Cardiac muscle cell (in vitro differentiated cells and primary cell): ENCODE measurements at regions not wholly inside any gene's neighbourhood (a gene's known extent, or its start where the extent isn't known, plus 50 kb on each side); places are given as distances from the start of the nearest gene placed in this dataset.
A peak's percentile ranks its signal among the peaks of the same experiment; 100 is the strongest.

Experiments
- DNase-seq, 2 donors: peaks; one replicate each; pipeline versions ENCODE4 v3.0.0 to v3.0.0-alpha.2; 2010 to 2017; ENCODE audit warnings: low read depth in 1 of 2, low spot score in 1 of 2
- H3K27ac ChIP-seq: fragments of 200-600 bp; sonication (generic); 2 replicates; pipeline ENCODE4 v1.5.1; 2016
- H3K27me3 ChIP-seq: fragments of 200-600 bp; sonication (generic); 2 replicates; pipeline ENCODE4 v1.6.0; 2016; ENCODE audit warnings: control low read depth
- H3K36me3 ChIP-seq: fragments of 200-600 bp; sonication (generic); 2 replicates; pipeline ENCODE4 v1.5.1; 2016; ENCODE audit warnings: control low read depth
- H3K4me1 ChIP-seq: fragments of 200-600 bp; sonication (generic); 2 replicates; pipeline ENCODE4 v1.8.1; 2017; ENCODE audit warnings: low read depth, mild to moderate bottlenecking, mixed run types
- H3K4me3 ChIP-seq: fragments of 200-600 bp; sonication (generic); 2 replicates; pipeline ENCODE4 v1.5.1; 2016; ENCODE audit warnings: mild to moderate bottlenecking
- H3K9me3 ChIP-seq: fragments of 200-600 bp; sonication (generic); 2 replicates; pipeline ENCODE4 v1.5.1; 2017; ENCODE audit warnings: low read depth, mild to moderate bottlenecking, control low read depth
- CTCF ChIP-seq: IDR thresholded peaks from 2 replicates; pipeline ENCODE4 v1.5.1; 2012; ENCODE audit warnings: low read depth, mild to moderate bottlenecking, low read length

- Histone ChIP-seq H3K4me1 (no peaks in the 10 kb centered on the region), H3K4me3 (no peak overlapping the region), H3K9me3 (no peaks in the 10 kb centered on the region), H3K27me3 (no peaks in the 10 kb centered on the region), H3K36me3 (no peaks in the 10 kb centered on the region), H3K27ac (no peak overlapping the region)
- no peak for TF ChIP-seq CTCF
- peak in 1 of 2 donors; percentile 72 for DNase-seq
These were observed 127.9 kb upstream of the AKR1E2 start for GRCh38 chr10:4698075-4698474.

GRCh38 chr10:4696186-4696585 lies 129.8 kb upstream of the AKR1E2 start:
- no peak overlapping the region for H3K27ac ChIP-seq
- no peak for DNase-seq
- H3K36me3 ChIP-seq = no peaks in the 10 kb centered on the region
- no peaks in the 10 kb centered on the region for H3K9me3 ChIP-seq
- no peak overlapping the region for H3K4me3 ChIP-seq
- no peaks in the 10 kb centered on the region for H3K27me3 ChIP-seq
- no peak for TF ChIP-seq CTCF
- H3K4me1 ChIP-seq = no peaks in the 10 kb centered on the region

- TF ChIP-seq CTCF = no peak
- Histone ChIP-seq H3K4me1 (no peaks in the 10 kb centered on the region), H3K27me3 (no peaks in the 10 kb centered on the region), H3K36me3 (no peaks in the 10 kb centered on the region), H3K27ac (no peak overlapping the region), H3K9me3 (no peaks in the 10 kb centered on the region), H3K4me3 (no peak overlapping the region)
- no peak for DNase-seq
These were observed 132.0 kb upstream of the AKR1E2 start for GRCh38 chr10:4693967-4694366.

- H3K36me3 ChIP-seq = no peaks in the 10 kb centered on the region
- H3K4me1 ChIP-seq = no peaks in the 10 kb centered on the region
- no peak overlapping the region for H3K4me3 ChIP-seq
- no peaks in the 10 kb centered on the region for H3K9me3 ChIP-seq
- no peak overlapping the region for H3K27ac ChIP-seq
- no peak for TF ChIP-seq CTCF
- no peak for DNase-seq
- no peaks in the 10 kb centered on the region for H3K27me3 ChIP-seq
These were observed 133.8 kb upstream of the AKR1E2 start for GRCh38 chr10:4692206-4692605.

- peak in 1 of 2 donors; percentile 58 for DNase-seq
- H3K4me1 ChIP-seq = no peaks in the 10 kb centered on the region
- no peaks in the 10 kb centered on the region for H3K9me3 ChIP-seq
- no peak overlapping the region for H3K27ac ChIP-seq
- no peak overlapping the region for H3K4me3 ChIP-seq
- no peak for TF ChIP-seq CTCF
- no peaks in the 10 kb centered on the region for H3K27me3 ChIP-seq
- H3K36me3 ChIP-seq = no peaks in the 10 kb centered on the region
These were observed 134.2 kb upstream of the AKR1E2 start for GRCh38 chr10:4691776-4692175.

- TF ChIP-seq CTCF = no peak
- Histone ChIP-seq H3K27me3 (no peaks in the 10 kb centered on the region), H3K9me3 (no peaks in the 10 kb centered on the region), H3K4me3 (no peak overlapping the region), H3K36me3 (no peaks in the 10 kb centered on the region), H3K4me1 (no peaks in the 10 kb centered on the region), H3K27ac (no peak overlapping the region)
- DNase-seq = no peak
These were observed 134.7 kb upstream of the AKR1E2 start for GRCh38 chr10:4691301-4691700.
